SK-N-SH treated with all-trans-retinoic acid at 6 μM for 48 hours (cell line): ENCODE measurements at regions not wholly inside any gene's neighbourhood (a gene's known extent, or its start where the extent isn't known, plus 50 kb on each side); places are given as distances from the start of the nearest gene placed in this dataset.

ENCODE experiments used
- ATAC-seq: fragments of 200-7000 bp; cut with Tn5 transposase; 3 replicates; pipeline ENCODE4 v1.9.1; 2020; ENCODE audit warnings: mild to moderate bottlenecking, moderate library complexity
- ARNTL ChIP-seq: fragments of 450-650 bp; formaldehyde crosslinking; IDR thresholded peaks from 2 replicates; pipeline ENCODE4 v1.5.0; 2020; ENCODE audit warnings: low read depth, mild to moderate bottlenecking, moderate library complexity, borderline replicate concordance
- BACH2 ChIP-seq: fragments of 250-450 bp; sonication (Bioruptor Pico); IDR thresholded peaks from 2 replicates; pipeline ENCODE4 v1.9.0; 2021; ENCODE audit warnings: mild to moderate bottlenecking, borderline replicate concordance
- CREB5 ChIP-seq: fragments of 250-450 bp; sonication (Bioruptor Pico); IDR thresholded peaks from 2 replicates; pipeline ENCODE4 v1.5.1; 2020; ENCODE audit warnings: low read depth, mild to moderate bottlenecking, moderate library complexity
- CSDC2 ChIP-seq: fragments of 250-450 bp; sonication (Bioruptor Pico); IDR thresholded peaks from 2 replicates; pipeline ENCODE4 v1.5.0; 2020; ENCODE audit warnings: mild to moderate bottlenecking, moderate library complexity
- CSRNP3 ChIP-seq: fragments of 250-450 bp; sonication (Bioruptor Pico); IDR thresholded peaks from 2 replicates; pipeline ENCODE4 v1.5.1; 2021; ENCODE audit warnings: mild to moderate bottlenecking, moderate library complexity
- ESRRG ChIP-seq: fragments of 250-450 bp; sonication (Bioruptor Pico); IDR thresholded peaks from 2 replicates; pipeline ENCODE4 v1.6.1; 2021; ENCODE audit warnings: mild to moderate bottlenecking
- GLIS3 ChIP-seq: fragments of 250-450 bp; sonication (Bioruptor Pico); IDR thresholded peaks from 2 replicates; pipeline ENCODE4 v1.5.0; 2020; ENCODE audit warnings: mild to moderate bottlenecking, moderate library complexity
- PATZ1 ChIP-seq: fragments of 250-450 bp; sonication (Bioruptor Pico); IDR thresholded peaks from 2 replicates; pipeline ENCODE4 v1.8.0; 2020; ENCODE audit warnings: mild to moderate bottlenecking, moderate library complexity, borderline replicate concordance
- POU6F1 ChIP-seq: fragments of 250-450 bp; sonication (Bioruptor Pico); IDR thresholded peaks from 2 replicates; pipeline ENCODE4 v1.8.0; 2021; ENCODE audit warnings: low read depth, mild to moderate bottlenecking, moderate library complexity, borderline replicate concordance
- PPARA ChIP-seq: fragments of 250-450 bp; sonication (Bioruptor Pico); IDR thresholded peaks from 2 replicates; pipeline ENCODE4 v1.5.0; 2020; ENCODE audit warnings: mild to moderate bottlenecking, borderline replicate concordance
- RARB ChIP-seq: fragments of 250-450 bp; sonication (Bioruptor Pico); IDR thresholded peaks from 2 replicates; pipeline ENCODE4 v1.8.0; 2021; ENCODE audit warnings: mild to moderate bottlenecking, moderate library complexity
- TCF4 ChIP-seq: fragments of 250-450 bp; sonication (Bioruptor Pico); IDR thresholded peaks from 2 replicates; pipeline ENCODE4 v1.8.0; 2021; ENCODE audit warnings: mild to moderate bottlenecking, moderate library complexity, borderline replicate concordance
- TOX ChIP-seq: fragments of 250-450 bp; sonication (Bioruptor Pico); IDR thresholded peaks from 2 replicates; pipeline ENCODE4 v1.8.0; 2021; ENCODE audit warnings: mild to moderate bottlenecking, moderate library complexity, borderline replicate concordance
- TSHZ2 ChIP-seq: fragments of 250-450 bp; sonication (Bioruptor Pico); IDR thresholded peaks from 2 replicates; pipeline ENCODE4 v1.5.0; 2020; ENCODE audit warnings: mild to moderate bottlenecking, moderate library complexity
- ZC3H10 ChIP-seq: fragments of 250-450 bp; sonication (Bioruptor Pico); IDR thresholded peaks from 2 replicates; pipeline ENCODE4 v1.5.1; 2021; ENCODE audit warnings: mild to moderate bottlenecking, moderate library complexity
- ZFP3 ChIP-seq: fragments of 250-450 bp; sonication (Bioruptor Pico); IDR thresholded peaks from 2 replicates; pipeline ENCODE4 v1.5.0; 2020; ENCODE audit warnings: mild to moderate bottlenecking, moderate library complexity
- ZFP30 ChIP-seq: fragments of 450-650 bp; formaldehyde crosslinking; IDR thresholded peaks from 2 replicates; pipeline ENCODE4 v1.5.0; 2022; ENCODE audit warnings: mild to moderate bottlenecking, moderate library complexity
- ZNF565 ChIP-seq: fragments of 450-650 bp; formaldehyde crosslinking; conservative IDR thresholded peaks from 2 replicates; pipeline ENCODE4 v1.5.0; 2020; ENCODE audit warnings: low read depth, mild to moderate bottlenecking, moderate library complexity
- ZNF70 ChIP-seq: fragments of 450-650 bp; formaldehyde crosslinking; IDR thresholded peaks from 2 replicates; pipeline ENCODE4 v1.5.0; 2020; ENCODE audit warnings: mild to moderate bottlenecking, moderate library complexity
- ZNF8 ChIP-seq: fragments of 450-650 bp; formaldehyde crosslinking; IDR thresholded peaks from 2 replicates; pipeline ENCODE4 v1.5.0; 2020; ENCODE audit warnings: mild to moderate bottlenecking, moderate library complexity

GRCh38 chr15:69666921-69667811, 214.5 kb downstream of the RPLP1 start:
- TF ChIP-seq ZNF70 (CRISPR knock-in tag) = no peak
- TF ChIP-seq TCF4 (CRISPR knock-in tag) = no peak
- no peak for TF ChIP-seq TSHZ2
- TF ChIP-seq ZFP30 = no peak
- TF ChIP-seq GLIS3 = no peak
- no peak for TF ChIP-seq ZNF8 (CRISPR knock-in tag)
- no peak for TF ChIP-seq ZNF565 (CRISPR knock-in tag)
- TF ChIP-seq ZC3H10 (CRISPR knock-in tag) = no peak
- no peak for TF ChIP-seq RARB (CRISPR knock-in tag)
- TF ChIP-seq TOX = no peak
- no peak for TF ChIP-seq CREB5 (CRISPR knock-in tag)
- TF ChIP-seq ZFP3 (CRISPR knock-in tag) = no peak
- no peak for ATAC-seq

- ATAC-seq = no peak
- TF ChIP-seq CSRNP3 = no peak
- TF ChIP-seq ZNF8 (CRISPR knock-in tag) = no peak
- TF ChIP-seq ESRRG (CRISPR knock-in tag) = no peak
- no peak for TF ChIP-seq ZFP3 (CRISPR knock-in tag)
- no peak for TF ChIP-seq PPARA
- TF ChIP-seq TSHZ2 = no peak
- TF ChIP-seq BACH2 (CRISPR knock-in tag) = no peak
- TF ChIP-seq POU6F1 = no peak
- TF ChIP-seq ZFP30 = no peak
- TF ChIP-seq CSDC2 = no peak
- TF ChIP-seq ZC3H10 (CRISPR knock-in tag) = no peak
- TF ChIP-seq TCF4 (CRISPR knock-in tag) = no peak
- no peak for TF ChIP-seq CREB5 (CRISPR knock-in tag)
- TF ChIP-seq PATZ1 (CRISPR knock-in tag) = no peak
- TF ChIP-seq RARB (CRISPR knock-in tag) = no peak
- no peak for TF ChIP-seq GLIS3
- no peak for TF ChIP-seq ARNTL (CRISPR knock-in tag)
- TF ChIP-seq ZNF565 (CRISPR knock-in tag) = no peak
- TF ChIP-seq, all 23 proteins: peak for 0
Observed at GRCh38 chr15:69668039-69668705, 215.6 kb downstream of the RPLP1 start.
